Spleen (tissue), 7 donors: ENCODE measurements at regions not wholly inside any gene's neighbourhood (a gene's known extent, or its start where the extent isn't known, plus 50 kb on each side); places are given as distances from the start of the nearest gene placed in this dataset.

Experiments used
- CTCF ChIP-seq, 11 experiments: fragments of 200-600 bp in 7 of 11; fragments of 450-650 bp in 4 of 11; sonication (generic) in 4 of 11; IDR thresholded peaks in 8 of 11; conservative IDR thresholded peaks in 3 of 11; 1 replicate in 7 of 11; 2 replicates in 4 of 11; pipeline versions ENCODE4 v1.4.0 to v1.8.0; 2016 to 2021; ENCODE audit warnings: antibody characterized with exemption in 11 of 11, inconsistent platforms in 4 of 11, mild to moderate bottlenecking in 1 of 11
- POLR2A ChIP-seq, 3 donors: fragments of 450-650 bp; IDR thresholded peaks; one replicate each; pipeline ENCODE4 v1.5.1; 2017; ENCODE audit warnings: antibody characterized with exemption in 3 of 3, mild to moderate bottlenecking in 1 of 3
- POLR2AphosphoS5 ChIP-seq, 3 donors: sonication (generic); formaldehyde crosslinking; IDR thresholded peaks; one replicate each; pipeline ENCODE4 v1.5.1; 2017; ENCODE audit warnings: antibody characterized with exemption in 3 of 3
- donor health status: DM: no; HTN: no; CAD: no; lungs with moderate emphysema.
- donor health status: DM: no; HTN: no; CAD: no.
- donor health status: DM: no; HTN: no; CAD: no.

DNA sequence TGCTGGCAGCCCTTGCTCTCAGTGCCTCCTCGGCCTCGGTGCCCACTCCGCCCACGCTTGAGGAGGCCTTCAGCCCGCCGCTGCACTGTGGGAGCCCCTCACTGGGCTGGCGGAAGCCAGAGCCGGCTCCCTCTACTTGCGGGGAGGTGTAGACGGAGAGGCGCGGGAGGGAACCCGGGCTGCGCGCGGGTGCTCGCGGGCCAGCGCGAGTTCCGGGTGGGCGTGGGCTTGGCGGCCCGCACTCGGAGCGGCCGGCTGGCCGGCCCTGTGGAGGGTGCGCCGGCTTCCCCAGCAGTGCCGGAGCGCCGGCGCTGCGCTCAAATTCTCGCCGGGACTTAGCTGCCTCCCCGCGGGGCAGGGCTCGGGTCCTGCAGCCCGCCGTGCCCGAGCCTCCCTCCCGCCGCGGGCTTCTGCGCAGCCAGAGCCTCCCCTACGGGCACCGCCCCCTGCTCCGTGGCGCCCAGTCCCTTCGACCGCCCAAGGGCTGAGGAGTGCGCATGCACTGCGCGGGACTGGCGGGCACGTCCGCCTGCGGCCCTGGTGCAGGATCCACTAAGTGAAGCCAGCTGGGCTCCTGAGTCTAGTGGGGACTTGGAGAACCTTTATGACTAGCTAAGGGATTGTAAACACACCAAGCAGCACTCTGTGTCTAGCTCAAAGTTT, 231.5 kb downstream of the EFHB start:
- TF ChIP-seq CTCF (IDR thresholded peaks at IDR 0.05 in 8 of 11, conservative IDR thresholded peaks at IDR 0.05 in 3 of 11) (no peak), POLR2AphosphoS5 (IDR thresholded peaks at IDR 0.05) (peak in 1 of 3 donors; percentile 27), POLR2A (IDR thresholded peaks at IDR 0.05) (no peak)
